Prostate gland (tissue), 2 donors: ENCODE measurements at regions not wholly inside any gene's neighbourhood (a gene's known extent, or its start where the extent isn't known, plus 50 kb on each side); places are given as distances from the start of the nearest gene placed in this dataset.

Experiments
- CTCF ChIP-seq, 4 experiments: fragments of 200-600 bp in 2 of 4; fragments of 450-650 bp in 2 of 4; sonication (generic) in 2 of 4; IDR thresholded peaks; 1 replicate in 3 of 4; 2 replicates in 1 of 4; pipeline ENCODE4 v1.5.1; 2016 to 2019; ENCODE audit warnings: antibody characterized with exemption in 4 of 4, mild to moderate bottlenecking in 2 of 4, moderate library complexity in 2 of 4
- POLR2A ChIP-seq: fragments of 450-650 bp; IDR thresholded peaks from one replicate; pipeline ENCODE4 v1.6.1; 2016; ENCODE audit warnings: antibody characterized with exemption, mild to moderate bottlenecking
- POLR2AphosphoS5 ChIP-seq: sonication (generic); formaldehyde crosslinking; IDR thresholded peaks from one replicate; pipeline ENCODE4 v1.6.1; 2017; ENCODE audit warnings: antibody characterized with exemption

GRCh38 chr1:72636631-72637030 is 354.3 kb upstream of the NEGR1 start:
- TF ChIP-seq CTCF (IDR thresholded peaks at IDR 0.05) (no peak), POLR2AphosphoS5 (no peak), POLR2A (no peak)
